NCI-H1417 (cell line): ENCODE measurements at regions not wholly inside any gene's neighbourhood (a gene's known extent, or its start where the extent isn't known, plus 50 kb on each side); places are given as distances from the start of the nearest gene placed in this dataset.
"Not testable (repeated sequence)": the region's sequence is repeated elsewhere in the genome, so short reads cannot be mapped to it uniquely, and the experiment has no call there.

Experiments
- DNase-seq, 3 experiments: peaks; one replicate each; lab custom pipeline; 2025; lab: John Stamatoyannopoulos, UW

GRCh38 chr7:87007038-87007437, 52.4 kb downstream of the ELAPOR2 start:
- no peak for DNase-seq

- DNase-seq = no peak
Observed at GRCh38 chr7:87004956-87005355, 54.5 kb downstream of the ELAPOR2 start.

- DNase-seq = peak in 2 of 3 experiments; percentile 69 to 88
Observed at GRCh38 chr7:87003872-87004798, 55.3 kb downstream of the ELAPOR2 start.

GRCh38 chr7:87001214-87001613, 58.2 kb downstream of the ELAPOR2 start:
- no peak for DNase-seq

- peak in 1 of 3 experiments; percentile 35 for DNase-seq
Observed at GRCh38 chr7:87000344-87000743, 59.1 kb downstream of the ELAPOR2 start.

- no peak for DNase-seq
Observed at GRCh38 chr7:86999750-87000149, 59.7 kb downstream of the ELAPOR2 start.

- no peak for DNase-seq
Observed at GRCh38 chr7:86995814-86996213, 63.6 kb downstream of the ELAPOR2 start.

GRCh38 chr7:86995052-86995725, 64.3 kb downstream of the ELAPOR2 start:
- no peak for DNase-seq

GRCh38 chr7:86991771-86992191, 67.7 kb downstream of the ELAPOR2 start:
- no peak for DNase-seq

GRCh38 chr7:86991093-86991769, 68.2 kb downstream of the ELAPOR2 start:
- DNase-seq = no peak

GRCh38 chr7:86989407-86989806, 70.0 kb downstream of the ELAPOR2 start:
- DNase-seq = no peak

- DNase-seq = not testable (repeated sequence)
Observed at GRCh38 chr7:86987834-86988233, 71.6 kb downstream of the ELAPOR2 start.

GRCh38 chr7:86987358-86987757, 72.1 kb downstream of the ELAPOR2 start:
- DNase-seq = not testable (repeated sequence)

- DNase-seq = not testable (repeated sequence)
Observed at GRCh38 chr7:86985342-86985741, 74.1 kb downstream of the ELAPOR2 start.

GRCh38 chr7:86983654-86984053, 75.8 kb downstream of the ELAPOR2 start:
- not testable (repeated sequence) for DNase-seq

GRCh38 chr7:86981937-86982336, 77.5 kb downstream of the ELAPOR2 start:
- not testable (repeated sequence) for DNase-seq

GRCh38 chr7:86981127-86981526, 78.3 kb downstream of the ELAPOR2 start:
- no peak for DNase-seq

GRCh38 chr7:86980223-86980622, 79.2 kb downstream of the ELAPOR2 start:
- no peak for DNase-seq

- DNase-seq = no peak
Observed at GRCh38 chr7:86978808-86979506, 80.5 kb downstream of the ELAPOR2 start.

GRCh38 chr7:86976958-86977357, 82.5 kb downstream of the ELAPOR2 start:
- no peak for DNase-seq

- DNase-seq = no peak
Observed at GRCh38 chr7:86975914-86976313, 83.5 kb downstream of the ELAPOR2 start.

- DNase-seq = peak in 1 of 3 experiments; percentile 31
Observed at GRCh38 chr7:86975449-86975848, 84.0 kb downstream of the ELAPOR2 start.
